NCI-H345 treated with DMSO at 0.1 percent for 48 hours (cell line): ENCODE measurements at regions not wholly inside any gene's neighbourhood (a gene's known extent, or its start where the extent isn't known, plus 50 kb on each side); places are given as distances from the start of the nearest gene placed in this dataset.
"Not testable (repeated sequence)": the region's sequence is repeated elsewhere in the genome, so short reads cannot be mapped to it uniquely, and the experiment has no call there.

Experiments
- DNase-seq: peaks from one replicate; lab custom pipeline; 2025; ENCODE audit not compliant: unreplicated experiment; lab: John Stamatoyannopoulos, UW

DNA sequence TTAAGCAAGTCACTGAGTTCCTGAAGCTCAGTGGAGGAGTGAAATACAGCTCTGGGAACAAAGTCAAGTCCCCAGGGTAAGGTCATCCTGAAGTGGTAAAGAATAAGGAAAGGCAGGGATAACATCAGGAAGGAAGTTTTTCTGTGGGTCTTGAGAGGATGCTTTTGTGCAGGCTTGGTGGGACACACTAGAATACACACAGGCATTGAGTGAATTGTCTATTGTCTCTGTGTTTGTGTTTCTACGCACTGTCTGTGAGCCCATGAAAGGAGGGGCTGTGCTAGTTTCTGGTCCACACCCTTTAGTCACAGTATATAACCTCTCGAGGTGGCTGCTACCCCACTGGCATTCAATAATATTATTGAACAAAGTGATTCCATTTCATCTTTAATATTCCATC is 95.8 kb upstream of the ABCB5 start:
- DNase-seq: peak; percentile 21

DNA sequence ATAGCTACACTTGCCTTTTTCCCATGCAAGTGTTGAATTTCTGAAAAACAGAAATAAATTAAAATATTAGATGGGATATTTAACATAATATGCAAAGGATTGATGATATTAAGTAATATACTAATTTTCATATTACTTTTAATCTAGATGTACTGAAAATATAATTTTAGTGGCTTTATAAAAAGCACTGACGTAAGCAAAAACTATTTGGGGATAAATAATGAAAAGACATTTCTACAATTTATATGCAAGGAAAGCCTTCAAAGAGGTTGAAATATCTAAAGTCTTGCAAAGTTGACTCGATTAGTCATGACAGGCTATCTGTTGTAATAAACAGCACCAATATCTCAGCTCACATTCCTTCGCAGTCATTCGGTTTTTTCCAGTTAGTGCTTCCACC is 94.9 kb upstream of the ABCB5 start:
- no peak for DNase-seq

- no peak for DNase-seq
Observed at GRCh38 chr7:20521243-20521642, 94.2 kb upstream of the ABCB5 start.

DNA sequence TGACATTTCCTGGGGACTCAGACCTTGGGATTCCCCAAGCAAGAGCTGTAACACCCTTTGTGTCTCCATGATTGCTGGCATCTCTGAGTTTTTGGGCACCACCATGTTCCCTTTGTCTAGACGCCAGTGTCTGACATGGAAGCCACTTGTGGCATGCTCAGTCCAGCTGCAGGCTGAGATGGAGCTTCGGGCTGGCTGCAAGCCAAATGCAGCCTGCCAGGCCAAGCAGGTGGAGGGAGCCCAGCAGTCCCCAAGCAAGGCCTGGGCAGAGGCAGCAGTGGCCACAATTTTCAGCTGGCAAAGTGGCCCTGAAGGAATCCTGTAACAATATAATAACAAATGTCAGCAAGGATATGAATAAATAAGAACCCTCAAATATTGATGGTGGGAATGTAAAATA is 86.2 kb upstream of the ABCB5 start:
- DNase-seq: no peak

GRCh38 chr7:20532890-20533289 is 82.6 kb upstream of the ABCB5 start:
- DNase-seq: no peak

- no peak for DNase-seq
Observed at GRCh38 chr7:20534543-20534942, 80.9 kb upstream of the ABCB5 start.

GRCh38 chr7:20535541-20535940 is 79.9 kb upstream of the ABCB5 start:
- DNase-seq: no peak

DNA sequence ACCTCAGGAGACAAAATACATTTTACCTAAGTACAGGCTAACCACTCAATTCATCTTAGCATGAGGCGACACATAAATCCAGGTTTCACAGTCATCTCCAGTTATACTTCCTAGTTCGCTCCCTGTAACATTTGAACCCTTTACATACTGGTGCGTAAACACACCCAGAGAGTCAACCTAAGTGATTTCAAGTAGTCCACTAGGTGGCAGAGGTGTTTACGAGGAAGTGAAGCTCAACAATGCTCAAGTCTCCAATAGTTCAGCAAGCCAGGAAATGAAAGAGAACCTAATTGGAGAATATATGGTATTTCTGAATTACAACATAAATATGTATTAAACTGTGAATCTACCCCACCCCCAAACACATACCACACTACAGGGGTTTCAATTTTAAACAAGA is 76.3 kb upstream of the ABCB5 start:
- DNase-seq: no peak

DNA sequence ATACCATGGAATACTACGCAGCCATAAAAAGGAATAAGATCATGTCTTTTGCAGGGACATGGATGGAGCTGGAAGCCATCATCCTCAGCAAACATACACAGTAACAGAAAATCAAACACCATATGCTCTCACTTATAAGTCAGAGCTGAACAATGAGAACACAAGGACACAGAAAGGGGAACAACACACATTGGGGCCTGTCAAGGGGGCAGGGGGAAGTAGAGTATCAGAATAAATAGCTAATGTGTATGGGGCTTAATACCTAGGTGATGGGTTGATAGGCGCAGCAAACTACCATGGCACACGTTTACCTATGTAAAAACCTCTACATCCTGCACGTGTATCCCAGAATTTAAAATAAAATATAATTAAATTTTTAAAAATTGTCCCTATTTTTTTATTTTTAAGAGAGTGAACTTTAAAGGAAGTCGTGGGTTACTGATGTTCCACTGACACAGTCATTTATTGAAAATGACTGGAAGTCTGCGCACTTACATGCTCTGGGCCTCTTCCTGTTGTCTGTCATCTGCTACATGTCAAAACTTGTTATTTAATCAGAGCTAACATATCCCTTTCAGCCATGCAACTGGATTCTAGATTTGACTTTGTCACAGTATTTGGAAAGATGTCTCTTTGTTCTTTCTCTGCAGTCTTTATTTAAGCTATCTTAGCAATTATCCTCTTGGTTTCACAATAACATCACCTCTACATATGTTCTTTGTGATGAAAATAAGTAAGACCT is 73.7 kb upstream of the ABCB5 start:
- peak; percentile 8 for DNase-seq

- DNase-seq: no peak
Observed at GRCh38 chr7:20542594-20542993, 72.9 kb upstream of the ABCB5 start.

DNA sequence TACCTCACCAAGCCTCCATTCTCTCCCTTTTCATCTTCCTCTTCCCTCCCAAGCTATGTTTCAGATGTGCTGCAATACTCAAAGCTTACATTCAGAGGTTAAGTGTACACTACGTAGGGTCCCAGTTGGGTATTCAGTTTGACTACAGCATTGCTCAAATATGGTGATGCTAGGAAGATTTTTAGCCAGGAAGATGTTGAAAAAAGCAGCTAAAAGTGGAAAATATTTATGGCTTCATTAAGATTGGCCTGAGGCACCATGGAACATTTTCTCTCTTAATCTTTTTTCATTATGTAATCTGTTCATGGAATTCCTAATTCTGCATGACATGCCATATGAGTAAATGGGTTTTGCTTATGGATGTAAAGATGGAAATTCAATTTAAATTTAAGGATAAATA is 72.0 kb upstream of the ABCB5 start:
- no peak for DNase-seq

GRCh38 chr7:20545016-20545415 is 70.5 kb upstream of the ABCB5 start:
- no peak for DNase-seq

DNA sequence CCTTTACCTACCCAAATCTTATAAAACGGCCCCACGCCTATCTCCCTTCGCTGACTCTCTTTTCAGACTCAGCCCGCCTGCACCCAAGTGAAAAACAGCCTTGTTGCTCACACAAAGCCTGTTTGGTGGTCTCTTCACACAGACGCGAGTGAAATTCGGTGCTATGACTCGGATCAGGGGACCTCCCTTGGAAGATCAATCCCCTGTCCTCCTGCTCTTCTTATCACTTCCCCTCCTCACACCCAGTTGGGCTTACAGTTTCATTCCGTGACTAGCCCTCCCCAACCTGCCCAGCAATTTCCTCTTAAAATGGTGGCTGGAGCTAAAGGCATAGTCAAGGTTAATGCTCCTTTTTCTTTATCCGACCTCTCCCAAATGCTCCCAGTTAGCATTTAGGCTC is 68.5 kb upstream of the ABCB5 start:
- not testable (repeated sequence) for DNase-seq

GRCh38 chr7:20554072-20554471 is 61.4 kb upstream of the ABCB5 start:
- DNase-seq: no peak

DNA sequence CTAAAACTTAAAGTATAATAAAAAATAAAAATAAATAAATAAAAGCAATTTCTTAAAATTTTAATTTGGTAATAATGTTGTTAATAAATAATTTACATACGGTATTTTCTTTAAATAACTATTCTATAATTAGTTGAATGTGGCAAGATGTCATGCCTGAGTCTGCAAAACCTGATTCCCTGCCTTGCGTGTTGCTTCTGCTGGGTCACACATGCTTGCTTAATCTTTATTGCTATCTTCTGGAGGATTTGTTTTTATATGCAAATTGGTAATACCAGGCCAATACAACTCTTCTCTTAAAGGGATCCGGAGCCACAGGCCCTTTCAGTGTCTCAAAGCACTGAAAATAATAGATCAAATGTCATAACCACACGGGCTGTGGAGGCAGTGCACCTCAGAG is 59.4 kb upstream of the ABCB5 start:
- no peak for DNase-seq

- DNase-seq: no peak
Observed at GRCh38 chr7:20557116-20557515, 58.4 kb upstream of the ABCB5 start.

DNA sequence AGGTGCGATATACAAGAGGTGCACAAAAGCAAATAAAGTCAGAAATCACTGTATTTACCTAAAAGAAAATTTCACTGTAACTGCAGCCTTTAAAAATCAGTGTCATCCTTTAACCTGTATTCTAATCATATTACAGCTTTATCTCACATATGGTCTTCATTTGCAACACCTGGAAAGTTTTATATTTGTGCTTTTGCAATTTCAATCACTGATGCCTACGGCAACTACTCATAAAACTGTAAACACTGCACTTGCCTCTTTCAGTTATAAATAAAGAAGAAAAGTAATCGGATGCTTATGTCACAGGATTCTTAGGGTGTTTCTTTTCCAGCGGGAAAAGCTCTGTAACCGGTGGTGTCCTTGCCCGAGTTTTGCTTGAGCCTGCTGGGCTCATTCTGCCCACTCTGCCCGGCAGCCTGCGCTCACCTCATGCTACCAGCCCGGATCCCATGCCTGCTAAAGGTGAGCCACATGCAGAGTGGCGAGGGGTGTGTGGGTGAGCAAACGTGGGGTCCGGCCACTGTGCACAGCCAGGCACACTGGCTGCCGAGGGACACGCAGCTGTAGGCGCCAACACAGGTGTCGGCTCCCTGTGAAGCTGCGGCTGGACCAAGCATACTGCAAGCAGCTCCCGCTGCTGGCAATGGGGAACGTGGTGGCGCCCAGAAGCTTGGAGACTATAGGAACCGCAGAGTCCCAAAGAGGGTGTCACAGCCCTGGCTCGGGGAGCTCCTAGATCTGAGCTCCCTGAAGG is 56.3 kb upstream of the ABCB5 start:
- DNase-seq: no peak

- no peak for DNase-seq
Observed at GRCh38 chr7:20559883-20560282, 55.6 kb upstream of the ABCB5 start.

- no peak for DNase-seq
Observed at GRCh38 chr7:20560325-20561180, 54.9 kb upstream of the ABCB5 start.

DNA sequence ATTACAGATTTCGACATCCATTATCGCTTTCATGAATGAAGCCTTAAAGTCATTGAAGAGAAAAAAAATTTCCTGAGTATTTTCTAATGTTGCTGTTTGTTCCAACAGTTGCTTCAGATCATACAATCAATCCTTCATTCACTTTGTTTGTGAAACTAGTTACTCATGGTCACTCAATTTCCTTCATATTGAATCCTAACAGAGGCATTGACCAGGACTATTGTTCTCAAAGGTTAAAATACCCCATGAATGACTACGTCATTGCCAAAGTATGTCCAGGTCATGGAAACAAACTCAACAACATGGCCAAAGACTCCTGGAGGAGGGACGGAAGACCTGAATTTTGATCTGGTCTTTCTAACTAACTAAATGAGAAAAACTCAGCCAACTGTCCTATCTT is 54.0 kb upstream of the ABCB5 start:
- no peak for DNase-seq

DNA sequence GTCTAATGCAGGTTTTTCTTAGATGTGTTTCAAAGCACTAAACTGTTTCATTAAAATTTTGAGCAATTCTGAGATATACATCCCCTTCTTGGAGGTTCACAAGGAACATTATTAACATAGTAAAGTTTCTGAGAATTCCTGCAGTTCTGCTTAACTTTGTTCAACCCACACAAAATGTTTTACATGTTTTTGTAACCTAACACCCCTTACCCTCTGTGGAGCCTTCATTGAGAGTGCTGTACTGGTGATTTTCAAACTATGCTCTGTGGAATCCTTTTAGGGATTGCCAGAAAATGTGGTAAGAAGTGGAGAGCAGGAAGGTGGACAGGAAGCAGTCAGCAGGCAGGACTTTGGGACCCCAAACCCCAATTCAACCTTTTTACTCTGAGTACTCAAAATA is 53.6 kb upstream of the ABCB5 start:
- DNase-seq: no peak

DNA sequence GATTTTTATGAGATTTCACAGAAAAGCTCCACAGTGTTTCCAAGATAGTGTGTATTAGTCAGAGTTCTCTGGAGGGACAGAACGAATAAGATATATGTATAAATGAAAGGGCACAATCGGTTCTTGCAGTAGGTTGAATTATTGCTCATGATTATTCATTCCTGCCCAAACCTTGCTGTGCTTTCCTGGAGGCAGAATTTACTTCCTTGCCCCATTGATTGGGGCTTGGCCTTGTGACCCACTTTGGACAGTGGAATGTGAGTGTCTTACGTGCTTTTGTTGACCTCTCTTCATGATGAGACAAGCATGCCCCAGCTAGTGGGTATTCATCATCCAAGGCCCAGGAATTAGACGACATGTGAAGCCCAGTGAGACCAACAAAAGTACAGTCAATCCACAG is 53.0 kb upstream of the ABCB5 start:
- DNase-seq: no peak
